Spleen (tissue), 11 donors: ENCODE measurements at regions not wholly inside any gene's neighbourhood (a gene's known extent, or its start where the extent isn't known, plus 50 kb on each side); places are given as distances from the start of the nearest gene placed in this dataset.

Source experiments
- DNase-seq: peaks from one replicate; pipeline ENCODE4 v3.0.0-alpha.2; 2020
- H3K27ac ChIP-seq, 8 donors: fragments of 200-600 bp; sonication (generic) in 7 of 8; 1 replicate in 4 of 8; 2 replicates in 4 of 8; pipeline versions ENCODE4 v1.5.0 to v1.8.0; 2016 to 2021; ENCODE audit warnings: inconsistent platforms in 4 of 8, mild to moderate bottlenecking in 4 of 8, moderate library complexity in 1 of 8
- H3K27me3 ChIP-seq, 7 donors: fragments of 200-600 bp; sonication (generic) in 6 of 7; replicated peaks in 1 of 7; 1 replicate in 4 of 7; 2 replicates in 3 of 7; pipeline versions ENCODE4 v1.5.0 to v1.8.0; 2016 to 2021; ENCODE audit warnings: inconsistent platforms in 3 of 7, mild to moderate bottlenecking in 1 of 7
- H3K36me3 ChIP-seq, 6 donors: fragments of 200-600 bp; sonication (generic) in 5 of 6; 1 replicate in 4 of 6; 2 replicates in 2 of 6; pipeline versions ENCODE4 v1.5.0 to v1.8.0; 2016 to 2021; ENCODE audit warnings: inconsistent platforms in 2 of 6
- H3K4me1 ChIP-seq, 6 donors: fragments of 200-600 bp; sonication (generic) in 5 of 6; 1 replicate in 3 of 6; 2 replicates in 3 of 6; pipeline versions ENCODE4 v1.5.0 to v1.8.0; 2016 to 2021; ENCODE audit warnings: inconsistent platforms in 3 of 6
- H3K4me3 ChIP-seq, 8 donors: fragments of 200-600 bp; sonication (generic) in 7 of 8; 1 replicate in 4 of 8; 2 replicates in 4 of 8; pipeline versions ENCODE4 v1.5.0 to v1.8.0; 2016 to 2021; ENCODE audit warnings: inconsistent platforms in 4 of 8, mild to moderate bottlenecking in 4 of 8, moderate library complexity in 2 of 8
- H3K9me3 ChIP-seq, 8 donors: fragments of 200-600 bp; sonication (generic) in 7 of 8; 1 replicate in 4 of 8; 2 replicates in 4 of 8; pipeline versions ENCODE4 v1.5.0 to v1.8.0; 2016 to 2021; ENCODE audit warnings: inconsistent platforms in 4 of 8
- POLR2A ChIP-seq, 3 donors: fragments of 450-650 bp; IDR thresholded peaks; one replicate each; pipeline ENCODE4 v1.5.1; 2017; ENCODE audit warnings: antibody characterized with exemption in 3 of 3, mild to moderate bottlenecking in 1 of 3
- POLR2AphosphoS5 ChIP-seq, 3 donors: sonication (generic); formaldehyde crosslinking; IDR thresholded peaks; one replicate each; pipeline ENCODE4 v1.5.1; 2017; ENCODE audit warnings: antibody characterized with exemption in 3 of 3
- WGBS, 5 donors: extraction: QIAGEN DNeasy Blood & Tissue Kit in 3 of 5; methylation state at CpG; one replicate each; pipeline versions ENCODE4 v1.1.5 to v1.1.7; 2013 to 2018; 5-methylcytosine and 5-hydroxymethylcytosine counted together
- intact Hi-C: fragments of 100-400 bp; cut with DNase I; formaldehyde crosslinking; loops from one replicate; pipeline ENCODE4 v1.15.0; 2023; ENCODE audit warnings: low total_unique reads
- TF ChIP-seq, protein P1 (sequence below), 11 experiments: fragments of 200-600 bp in 7 of 11; fragments of 450-650 bp in 4 of 11; sonication (generic) in 4 of 11; IDR thresholded peaks in 8 of 11; conservative IDR thresholded peaks in 3 of 11; 1 replicate in 7 of 11; 2 replicates in 4 of 11; pipeline versions ENCODE4 v1.4.0 to v1.8.0; 2016 to 2021; ENCODE audit warnings: antibody characterized with exemption in 11 of 11, inconsistent platforms in 4 of 11, mild to moderate bottlenecking in 1 of 11
- donor health status: healthy with polysubstance abuse.
- donor health status: DM: no; HTN: no; CAD: no; lungs with moderate emphysema.
- donor health status: DM: no; HTN: no; CAD: no.
- donor health status: Bipolar disorder and iron deficiency.
- donor health status: healthy.
- donor health status: DM: no; HTN: no; CAD: no.
- donor health status: DM: yes; HTN: yes; CAD: no.

DNA sequence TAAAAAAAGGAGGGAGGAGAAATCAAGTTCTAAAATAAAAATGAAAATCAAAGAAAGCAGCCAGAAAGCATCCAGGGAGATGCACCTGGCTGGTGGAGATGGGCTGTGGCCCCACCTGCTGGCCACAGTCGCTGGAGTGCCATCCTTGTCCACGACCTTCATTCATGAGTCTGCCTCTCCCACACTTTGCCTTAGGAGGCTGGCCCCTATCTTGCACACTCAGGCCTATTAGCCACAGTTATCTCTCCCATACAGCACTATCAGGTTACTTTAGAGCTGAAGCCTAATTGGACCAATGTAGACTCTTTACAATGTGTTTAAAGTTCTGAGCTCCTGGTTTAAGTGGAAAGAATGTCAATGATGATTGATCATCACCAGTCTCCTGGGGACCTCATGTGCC lies 392.0 kb upstream of the RORA start:
- no peak for DNase-seq
- intact Hi-C loops, result no loop called here
- H3K4me1 ChIP-seq, result no peaks in the 10 kb centered on the region
- no peak for TF ChIP-seq POLR2A (IDR thresholded peaks at IDR 0.05)
- TF ChIP-seq, protein P1, sequence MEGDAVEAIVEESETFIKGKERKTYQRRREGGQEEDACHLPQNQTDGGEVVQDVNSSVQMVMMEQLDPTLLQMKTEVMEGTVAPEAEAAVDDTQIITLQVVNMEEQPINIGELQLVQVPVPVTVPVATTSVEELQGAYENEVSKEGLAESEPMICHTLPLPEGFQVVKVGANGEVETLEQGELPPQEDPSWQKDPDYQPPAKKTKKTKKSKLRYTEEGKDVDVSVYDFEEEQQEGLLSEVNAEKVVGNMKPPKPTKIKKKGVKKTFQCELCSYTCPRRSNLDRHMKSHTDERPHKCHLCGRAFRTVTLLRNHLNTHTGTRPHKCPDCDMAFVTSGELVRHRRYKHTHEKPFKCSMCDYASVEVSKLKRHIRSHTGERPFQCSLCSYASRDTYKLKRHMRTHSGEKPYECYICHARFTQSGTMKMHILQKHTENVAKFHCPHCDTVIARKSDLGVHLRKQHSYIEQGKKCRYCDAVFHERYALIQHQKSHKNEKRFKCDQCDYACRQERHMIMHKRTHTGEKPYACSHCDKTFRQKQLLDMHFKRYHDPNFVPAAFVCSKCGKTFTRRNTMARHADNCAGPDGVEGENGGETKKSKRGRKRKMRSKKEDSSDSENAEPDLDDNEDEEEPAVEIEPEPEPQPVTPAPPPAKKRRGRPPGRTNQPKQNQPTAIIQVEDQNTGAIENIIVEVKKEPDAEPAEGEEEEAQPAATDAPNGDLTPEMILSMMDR (IDR thresholded peaks at IDR 0.05 in 8 of 11, conservative IDR thresholded peaks at IDR 0.05 in 3 of 11), result peak in 3 of 11 experiments; percentile 10 to 15 (median 13)
- H3K27ac ChIP-seq, result no peak overlapping the region
- no peak overlapping the region for H3K4me3 ChIP-seq
- H3K9me3 ChIP-seq, result peaks cover 0 to 25% (median 8%) of the 10 kb centered on the region in 8 donors
- H3K36me3 ChIP-seq, result no peaks in the 10 kb centered on the region
- 0 to 5% (median 3%) methylated on average over 2 of the region's 2 CpGs for WGBS, 5 donors
- H3K27me3 ChIP-seq, result no peaks in the 10 kb centered on the region

DNA sequence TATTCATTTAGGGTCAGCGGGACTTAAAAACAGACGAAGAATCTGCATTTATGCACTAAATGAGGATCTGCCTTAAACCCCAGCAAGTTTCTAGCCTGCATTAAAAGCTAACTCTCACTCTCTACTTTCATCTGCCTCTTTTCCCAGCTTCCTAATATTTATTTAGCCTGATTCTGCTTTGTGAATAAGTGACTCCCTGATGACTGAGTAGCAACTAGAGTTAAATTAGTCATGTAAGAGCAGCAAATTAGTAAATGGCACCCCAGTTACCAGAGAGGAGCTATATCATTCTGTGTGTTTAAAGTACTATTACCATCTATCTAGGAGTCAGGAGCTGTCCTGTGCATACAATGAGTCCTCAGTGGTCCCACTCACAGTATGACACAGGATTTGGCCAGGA lies 391.0 kb upstream of the RORA start:
- TF ChIP-seq, protein P1 (IDR thresholded peaks at IDR 0.05 in 8 of 11, conservative IDR thresholded peaks at IDR 0.05 in 3 of 11), result no peak
- TF ChIP-seq POLR2AphosphoS5 (IDR thresholded peaks at IDR 0.05) (no peak), POLR2A (IDR thresholded peaks at IDR 0.05) (no peak)
- 88 to 94% (median 93%) methylated on average over 2 of the region's 2 CpGs for WGBS, 5 donors
- peaks cover 0 to 35% (median 15%) of the 10 kb centered on the region in 8 donors for H3K9me3 ChIP-seq
- DNase-seq, result no peak
- H3K27me3 ChIP-seq, result no peaks in the 10 kb centered on the region
- H3K4me1 ChIP-seq, result no peaks in the 10 kb centered on the region
- no peak overlapping the region for H3K27ac ChIP-seq
- intact Hi-C loops, result no loop called here
- no peaks in the 10 kb centered on the region for H3K36me3 ChIP-seq
- H3K4me3 ChIP-seq, result no peak overlapping the region

GRCh38 chr15:61613729-61614128 lies 384.6 kb upstream of the RORA start:
- no peaks in the 10 kb centered on the region for H3K27me3 ChIP-seq
- H3K36me3 ChIP-seq, result no peaks in the 10 kb centered on the region
- peaks cover 2 to 64% (median 40%) of the 10 kb centered on the region in 8 donors for H3K9me3 ChIP-seq
- no peak for DNase-seq
- H3K4me3 ChIP-seq, result no peak overlapping the region
- no peaks in the 10 kb centered on the region for H3K4me1 ChIP-seq
- TF ChIP-seq, protein P1 (IDR thresholded peaks at IDR 0.05 in 8 of 11, conservative IDR thresholded peaks at IDR 0.05 in 3 of 11), result no peak
- TF ChIP-seq POLR2AphosphoS5 (IDR thresholded peaks at IDR 0.05) (no peak), POLR2A (IDR thresholded peaks at IDR 0.05) (no peak)
- intact Hi-C loops, result no loop called here
- H3K27ac ChIP-seq, result no peak overlapping the region

- DNase-seq, result no peak
- Histone ChIP-seq H3K36me3 (no peaks in the 10 kb centered on the region), H3K4me1 (no peaks in the 10 kb centered on the region), H3K27me3 (no peaks in the 10 kb centered on the region), H3K27ac (no peak overlapping the region), H3K9me3 (peaks cover 2 to 58% (median 40%) of the 10 kb centered on the region in 8 donors), H3K4me3 (no peak overlapping the region)
- TF ChIP-seq POLR2AphosphoS5 (IDR thresholded peaks at IDR 0.05), result no peak
- TF ChIP-seq, protein P1 (IDR thresholded peaks at IDR 0.05 in 8 of 11, conservative IDR thresholded peaks at IDR 0.05 in 3 of 11), result no peak
- intact Hi-C loops, result no loop called here
These were observed 384.0 kb upstream of the RORA start for GRCh38 chr15:61613138-61613537.
